ENCODE measurements at regions not wholly inside any gene's neighbourhood (a gene's known extent, or its start where the extent isn't known, plus 50 kb on each side); places are given as distances from the start of the nearest gene placed in this dataset.

DNA sequence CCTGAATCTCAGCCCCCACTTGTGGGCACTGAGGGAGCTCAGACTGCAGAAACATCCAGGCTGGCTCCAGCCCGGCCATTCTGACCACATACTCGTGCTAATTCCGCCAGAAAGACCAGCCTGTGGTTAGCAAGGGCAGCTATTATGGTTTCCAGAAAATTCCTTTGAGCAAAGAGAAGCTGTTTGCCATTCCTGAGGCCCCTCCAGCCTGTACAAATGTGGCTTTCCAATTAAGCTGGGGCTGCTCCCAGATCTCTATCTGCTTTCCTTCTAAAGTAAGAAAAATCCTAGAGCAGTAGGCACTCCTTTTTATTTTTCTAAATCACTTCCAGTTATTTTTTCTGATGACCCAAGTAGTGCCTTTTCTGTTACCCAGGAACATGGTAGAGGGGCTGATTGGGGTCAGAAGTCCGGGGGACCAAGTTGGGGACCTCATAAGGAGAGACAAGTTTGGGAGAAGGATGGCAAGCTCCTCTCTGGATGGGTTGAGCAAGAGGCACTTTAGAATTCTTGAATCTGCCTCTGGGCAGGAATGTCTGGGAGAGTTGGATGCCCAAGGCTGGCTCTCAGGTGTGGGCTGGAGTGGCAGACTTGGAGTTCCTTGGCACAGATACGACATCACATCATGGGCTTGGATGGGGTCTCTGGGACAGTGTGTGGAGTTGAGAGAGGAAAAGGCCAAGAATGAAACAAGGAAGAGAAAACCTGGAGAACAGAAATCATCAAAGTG, 83.3 kb upstream of the TNRC6C start:
- no peak for DNase-seq (ENCODE audit: extremely low read depth, low read depth)

DNA sequence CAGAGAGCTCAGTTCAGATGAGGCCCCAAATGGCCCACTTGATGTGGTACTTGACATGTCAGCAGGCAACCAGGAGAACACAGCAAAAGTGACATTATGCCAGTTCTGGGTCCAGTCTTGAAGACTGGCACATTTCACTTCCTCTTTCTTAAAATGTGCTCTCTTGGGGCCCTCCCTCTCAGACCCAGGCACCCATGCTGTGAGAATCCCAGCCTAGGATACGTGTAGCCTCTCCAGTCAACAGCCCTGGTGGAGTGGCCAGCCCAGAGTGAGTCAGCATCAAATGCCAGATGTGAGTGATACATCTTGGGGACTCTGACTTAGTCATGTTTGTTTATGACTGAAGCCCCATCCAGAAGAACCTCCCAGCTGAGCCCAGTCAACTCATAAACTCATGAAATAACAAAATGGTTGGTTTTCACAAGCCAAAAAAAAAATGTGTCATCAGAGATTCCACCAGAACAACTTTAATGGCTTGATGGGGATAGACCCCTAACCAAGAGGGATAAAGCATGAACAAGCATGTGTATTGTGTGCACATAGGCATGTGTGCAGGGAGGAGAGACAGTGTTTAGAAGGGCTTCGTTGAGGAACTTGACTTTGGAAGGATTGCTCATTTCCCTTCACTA, 82.5 kb upstream of the TNRC6C start:
- peak; percentile 88 for DNase-seq (ENCODE audit: extremely low read depth, low read depth)

DNA sequence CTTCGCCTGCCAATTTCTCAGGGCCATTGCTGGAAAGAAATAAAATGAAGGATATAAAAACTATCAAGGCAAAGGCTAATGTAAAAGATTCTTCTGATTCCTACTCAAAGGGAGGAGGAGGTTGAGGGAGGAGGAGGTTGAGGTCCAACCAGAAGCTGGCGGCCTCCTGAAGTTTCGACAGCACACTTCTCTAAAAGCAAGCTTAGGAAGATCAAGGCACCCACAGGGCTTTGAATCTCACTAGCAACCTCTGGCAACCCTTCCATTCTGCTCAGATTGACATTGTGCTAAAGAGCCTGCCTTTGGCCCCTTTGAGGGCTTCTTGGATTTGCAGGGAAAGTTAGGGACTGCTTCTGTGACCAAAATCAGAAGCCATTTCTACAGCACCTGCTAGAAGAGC, 81.5 kb upstream of the TNRC6C start:
- no peak for DNase-seq (ENCODE audit: extremely low read depth, low read depth)

DNA sequence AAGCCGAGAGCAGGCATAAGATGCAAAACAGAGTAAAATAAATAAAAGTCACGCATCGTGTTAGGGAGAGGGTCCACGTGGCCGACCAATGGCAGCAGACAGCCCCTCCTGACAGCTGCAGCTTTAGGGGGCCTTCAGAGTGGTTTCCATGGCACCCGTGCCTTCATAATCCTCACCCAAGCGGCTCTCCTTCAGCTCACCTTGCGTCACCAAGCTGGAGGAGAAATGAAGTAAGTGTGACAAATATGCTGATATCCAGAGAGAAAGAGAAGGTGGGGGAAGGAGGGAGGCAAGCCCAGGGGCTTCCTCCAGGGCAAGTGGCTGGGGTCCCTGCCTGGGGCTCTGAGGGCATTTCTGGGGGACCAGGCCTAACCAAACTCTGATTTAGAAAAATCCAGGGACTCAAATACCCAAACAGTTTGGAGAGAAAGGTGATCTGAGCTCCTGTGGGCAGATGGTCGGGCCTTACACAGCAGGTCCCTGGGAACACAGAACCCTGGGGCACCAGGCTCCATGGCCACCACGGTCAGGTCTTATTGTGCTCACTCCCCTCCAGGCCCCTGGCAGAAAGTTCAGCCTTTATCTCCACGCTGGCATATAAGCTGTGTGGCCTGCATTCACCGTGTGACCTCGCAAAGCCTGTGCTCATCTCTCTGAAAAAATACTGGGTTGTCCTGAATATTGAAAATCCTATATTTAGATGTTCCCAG, 80.7 kb upstream of the TNRC6C start:
- DNase-seq (ENCODE audit: extremely low read depth, low read depth): no peak

DNA sequence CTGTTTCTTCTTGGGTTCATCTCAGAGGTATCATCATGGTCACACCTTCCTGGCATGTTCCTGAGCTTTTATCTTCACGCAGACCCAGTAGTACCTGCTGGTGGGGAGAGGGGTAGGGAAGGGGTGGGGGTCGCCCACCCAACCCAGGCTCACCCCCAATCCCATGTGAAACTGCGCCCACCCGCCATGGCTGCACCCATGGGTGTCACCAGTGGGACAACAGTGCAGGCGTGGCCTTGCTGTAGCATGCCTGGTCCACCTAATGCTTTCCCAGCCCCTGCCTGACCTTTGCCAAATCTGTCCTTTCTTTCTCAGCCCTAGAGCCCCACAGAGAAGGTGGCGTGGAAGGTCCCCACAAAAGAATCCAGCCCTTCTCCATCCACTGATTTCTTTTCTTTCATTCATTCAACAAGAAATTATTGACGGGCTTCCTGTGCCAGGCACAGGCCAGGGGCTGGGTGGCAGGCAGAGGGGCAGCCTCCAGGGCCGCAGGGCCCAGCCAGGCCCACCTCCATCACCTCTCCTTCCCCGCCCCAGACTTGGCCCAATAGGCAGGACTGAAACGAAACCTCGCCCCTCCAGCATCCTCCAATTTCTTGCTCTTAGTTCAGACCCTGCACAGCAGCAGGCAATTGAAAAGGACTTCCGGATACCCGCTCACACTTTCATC, 79.1 kb upstream of the TNRC6C start:
- no peak for DNase-seq (ENCODE audit: extremely low read depth, low read depth)

DNA sequence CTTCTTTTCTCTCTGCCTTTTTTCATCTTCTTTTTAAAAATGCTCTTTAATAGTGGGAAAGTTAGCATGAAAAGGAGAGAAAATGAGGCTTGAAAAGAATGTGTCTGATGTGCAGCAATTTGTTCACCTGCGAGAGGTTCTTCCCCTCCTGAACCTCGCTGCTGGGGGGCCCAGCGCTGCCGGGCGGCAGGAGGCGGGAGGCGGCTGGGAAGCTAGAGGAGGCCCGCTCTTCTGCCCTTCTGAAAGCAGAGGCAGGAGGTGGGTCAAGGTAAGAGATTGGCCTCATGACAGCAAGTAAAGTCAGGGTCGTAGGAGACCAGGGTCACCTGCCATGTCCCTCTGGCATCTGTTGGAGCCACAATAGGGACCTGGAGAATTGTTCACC, 78.6 kb upstream of the TNRC6C start:
- DNase-seq (ENCODE audit: extremely low read depth, low read depth): no peak

DNA sequence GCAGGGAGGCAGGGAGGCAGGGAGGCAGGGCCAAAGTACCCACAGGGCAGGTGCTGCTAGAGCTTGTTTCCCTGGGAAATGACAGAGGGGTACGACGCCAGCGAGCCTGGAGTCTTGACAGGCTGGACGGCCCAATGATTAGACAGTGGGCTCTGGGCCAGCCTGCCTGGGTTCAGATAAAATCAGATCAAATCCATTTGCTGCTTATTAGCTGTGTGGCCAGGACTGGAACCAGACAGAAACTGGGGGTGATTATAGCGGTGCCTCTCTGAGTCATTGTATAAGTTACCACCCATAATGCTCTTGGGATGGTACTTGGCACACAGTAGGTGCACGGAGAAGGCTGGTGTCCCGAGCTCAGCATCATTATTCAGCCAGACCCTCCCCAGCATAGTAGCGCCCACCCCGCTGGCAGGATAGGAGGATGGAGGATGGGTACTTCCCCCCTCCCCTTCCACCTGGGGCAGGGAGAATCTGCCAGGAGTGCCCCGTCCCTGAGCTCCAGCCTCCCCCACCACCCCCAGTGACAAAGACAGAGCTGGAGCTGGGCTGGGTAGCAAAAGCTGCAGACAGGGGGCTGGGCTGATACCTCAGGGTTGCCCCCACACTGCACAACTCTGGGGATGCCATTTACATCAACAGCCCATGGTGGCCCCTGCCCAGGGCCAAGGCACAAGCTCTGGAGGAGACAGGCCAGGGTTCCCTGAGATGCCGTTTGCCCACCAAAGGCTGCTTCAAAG, 77.6 kb upstream of the TNRC6C start:
- DNase-seq (ENCODE audit: extremely low read depth, low read depth): no peak

DNA sequence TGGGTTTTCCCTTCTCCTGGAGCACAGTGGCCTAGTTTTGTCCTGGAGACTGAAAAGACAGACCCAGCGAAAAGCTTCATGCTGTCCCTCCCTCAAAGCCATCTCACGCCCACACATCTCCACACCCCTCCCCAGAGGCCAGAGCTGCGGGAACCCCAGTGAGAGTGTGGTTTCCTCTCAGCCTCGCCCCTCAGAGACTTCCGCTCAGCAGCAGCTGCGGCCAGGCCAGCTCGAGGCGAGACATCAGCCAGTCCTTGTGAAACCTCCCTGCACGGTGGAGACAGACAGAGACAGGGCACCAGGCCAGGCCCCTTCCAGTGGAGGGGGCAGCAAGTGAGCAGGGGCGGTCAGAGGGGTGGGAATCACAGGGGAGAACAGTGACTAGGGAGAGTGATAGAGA, 77.0 kb upstream of the TNRC6C start:
- DNase-seq (ENCODE audit: extremely low read depth, low read depth): peak; percentile 57

DNA sequence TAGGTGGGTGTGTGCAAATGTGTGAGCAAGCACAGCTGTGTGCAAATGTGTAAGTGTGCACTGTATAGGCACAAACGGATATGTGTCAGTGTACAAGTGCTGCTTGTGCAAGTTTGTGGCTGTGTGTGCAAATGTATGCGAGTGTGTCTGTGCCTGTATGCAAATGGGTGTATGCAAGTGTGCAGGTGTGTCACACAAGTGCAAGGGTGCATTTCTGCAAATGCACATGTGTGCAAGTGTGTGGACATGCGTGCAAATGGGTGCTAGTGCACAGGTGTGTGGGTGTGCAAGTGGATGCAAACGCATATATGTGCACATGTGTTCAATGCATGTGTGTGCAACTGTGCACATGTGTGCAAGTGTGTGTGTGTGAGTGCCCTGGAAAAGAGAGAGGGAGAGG, 76.5 kb upstream of the TNRC6C start:
- no peak for DNase-seq (ENCODE audit: extremely low read depth, low read depth)

DNA sequence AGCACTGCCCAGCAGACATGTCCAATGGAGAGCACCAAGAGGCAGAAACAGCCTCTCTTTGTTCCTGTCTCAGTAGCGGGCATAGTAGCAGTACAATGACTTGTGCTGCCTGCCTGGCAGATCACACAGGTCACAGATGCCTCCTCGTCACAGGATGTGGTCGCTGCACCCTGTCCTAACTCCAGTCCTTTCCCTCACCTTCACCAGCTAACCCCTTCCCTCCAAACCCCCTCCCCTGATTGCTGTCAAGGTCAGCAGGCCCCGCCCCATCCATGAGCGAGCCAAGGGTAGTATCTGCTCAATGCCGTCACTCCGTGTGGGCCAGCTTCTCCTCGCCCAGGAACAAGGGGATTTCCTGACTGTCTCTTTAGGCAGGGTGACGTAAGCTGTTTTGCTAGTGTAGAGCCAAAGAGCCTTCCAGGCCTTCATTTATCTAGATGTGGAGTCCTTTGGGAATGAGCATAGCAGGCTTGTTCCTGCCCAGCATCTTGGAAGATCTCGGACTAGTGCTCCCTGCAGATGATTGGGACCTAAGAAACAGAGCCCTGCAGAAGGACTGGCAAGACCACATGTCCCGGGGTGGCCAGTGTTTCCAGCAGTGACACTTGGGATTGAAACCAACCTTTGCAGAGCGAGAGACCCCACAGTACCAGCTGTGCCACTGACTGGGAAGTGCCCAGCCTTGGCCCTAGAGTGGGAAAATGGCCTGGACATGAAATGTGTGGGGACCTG, 75.9 kb upstream of the TNRC6C start:
- DNase-seq (ENCODE audit: extremely low read depth, low read depth): peak; percentile 18

DNA sequence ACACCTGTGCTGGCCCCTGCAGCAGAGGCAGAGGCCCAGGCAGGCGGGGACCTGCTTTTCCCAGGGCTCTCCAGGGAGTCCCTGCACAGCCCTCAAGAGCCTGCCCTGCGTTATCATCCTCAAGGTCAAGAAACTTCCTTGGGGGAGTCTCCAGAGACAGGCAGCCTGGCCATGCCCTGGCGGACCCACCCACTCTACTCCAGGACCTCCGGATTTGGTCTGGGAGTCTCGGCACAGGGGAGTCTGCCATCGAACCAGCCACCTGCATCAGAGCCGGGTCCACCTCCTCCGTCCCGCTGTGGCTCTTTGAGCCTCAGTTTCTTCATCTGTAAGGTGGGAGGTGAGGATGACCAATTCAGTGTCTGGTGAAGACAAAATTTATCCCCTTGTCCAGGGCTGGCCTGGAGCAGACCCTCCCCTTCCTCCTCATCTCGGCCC, 75.3 kb upstream of the TNRC6C start:
- DNase-seq (ENCODE audit: extremely low read depth, low read depth): no peak

DNA sequence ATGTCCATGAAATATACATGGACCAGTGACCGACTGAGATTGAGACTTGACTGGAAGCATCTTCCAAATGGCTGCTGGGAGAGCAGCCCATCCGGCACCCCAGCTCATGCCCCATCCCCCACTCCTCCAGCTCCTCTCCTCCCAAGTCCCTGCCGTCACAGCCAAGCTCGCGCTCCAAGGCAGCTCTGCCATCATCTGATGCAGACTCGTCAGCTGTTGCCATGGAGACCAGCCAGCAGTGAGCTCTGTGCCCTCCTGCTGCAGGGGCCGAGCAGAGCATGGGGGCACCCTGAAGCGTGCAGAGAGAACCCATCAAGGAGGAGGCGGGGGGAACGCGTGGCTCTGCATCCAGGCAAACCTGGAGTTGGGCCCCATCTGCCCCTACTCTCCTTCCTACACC, 74.5 kb upstream of the TNRC6C start:
- DNase-seq (ENCODE audit: extremely low read depth, low read depth): no peak

DNA sequence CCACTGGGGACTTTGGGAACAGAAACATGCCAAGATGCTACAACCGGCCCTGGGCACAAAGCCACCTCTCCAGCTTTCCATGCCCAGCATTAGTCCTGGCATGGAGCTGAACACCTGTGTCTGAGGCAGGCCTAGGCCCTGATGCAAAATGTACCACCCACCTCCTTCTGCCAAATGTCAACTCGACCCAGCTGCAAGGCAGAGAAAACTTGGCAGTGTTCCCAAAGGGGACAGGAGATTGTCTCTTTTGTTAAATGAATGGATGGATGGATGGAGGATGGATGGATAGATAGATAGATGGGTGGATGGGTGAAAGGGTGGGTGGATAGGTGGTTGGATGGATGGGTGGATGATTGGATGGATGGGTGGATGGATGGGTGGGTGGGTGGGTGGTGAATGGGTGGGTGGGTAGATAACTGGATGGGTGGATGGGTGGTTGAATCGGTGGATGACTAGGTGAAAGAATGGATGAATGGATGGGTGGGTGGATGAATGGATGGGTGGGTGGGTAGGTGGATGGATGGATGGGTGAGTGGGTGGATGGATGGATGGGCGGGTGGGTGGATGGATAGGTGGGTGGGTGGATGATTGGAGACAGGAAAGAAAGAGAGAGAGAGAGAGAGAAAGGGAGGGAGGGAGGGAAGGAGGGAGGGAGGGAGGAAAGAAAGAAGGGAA, 73.4 kb upstream of the TNRC6C start:
- DNase-seq (ENCODE audit: extremely low read depth, low read depth): no peak

DNA sequence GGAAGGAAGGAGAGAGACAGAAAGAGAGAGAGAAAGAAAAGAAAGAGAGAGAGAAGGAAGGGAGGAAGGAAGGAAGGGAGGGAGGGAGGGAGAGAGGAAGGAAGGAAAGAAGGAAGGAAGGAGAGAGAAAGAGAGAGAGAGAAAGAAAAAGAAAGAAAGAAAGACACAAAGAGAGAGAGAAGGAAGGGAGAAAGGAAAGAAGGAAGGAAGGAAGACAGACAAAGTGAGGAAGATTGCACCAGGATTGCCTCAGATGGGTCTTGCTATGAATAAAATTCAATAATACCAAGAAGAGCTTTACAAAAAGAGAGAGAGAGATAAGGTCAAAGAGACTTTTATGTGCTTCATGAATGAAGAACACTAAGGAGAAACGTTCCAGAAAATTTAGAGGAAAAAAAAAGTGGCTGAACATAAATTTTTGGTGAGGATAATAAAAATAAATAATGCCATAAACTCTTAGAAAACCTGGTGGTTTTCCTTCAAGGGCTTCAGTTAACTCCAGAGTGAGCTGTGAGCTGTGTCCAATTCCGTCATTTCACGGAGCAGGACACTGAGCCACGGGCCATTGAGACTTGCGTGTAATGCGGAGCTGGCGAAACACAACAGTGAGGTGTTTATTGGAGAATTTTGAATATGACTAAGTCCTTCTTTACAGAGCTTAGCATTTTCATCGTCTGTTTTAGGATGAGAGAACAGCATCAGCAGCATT, 72.7 kb upstream of the TNRC6C start:
- peak; percentile 52 for DNase-seq (ENCODE audit: extremely low read depth, low read depth)

DNA sequence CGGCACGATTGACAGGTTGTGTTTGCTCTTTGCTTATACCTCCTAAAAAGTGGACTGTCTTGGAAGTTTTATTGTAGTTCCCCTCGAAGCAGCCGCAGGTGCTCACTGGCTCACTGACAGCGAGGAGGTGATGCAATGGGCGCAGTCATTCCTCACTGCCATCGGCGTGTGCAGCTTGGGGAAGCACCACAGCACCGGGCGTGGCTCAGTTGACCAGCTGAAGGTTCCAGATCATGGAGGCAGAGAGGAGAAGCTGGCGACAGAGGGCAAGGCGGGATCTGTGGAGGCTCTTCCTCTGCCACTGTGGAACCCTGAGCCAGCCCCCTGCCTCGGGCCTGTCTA, 72.1 kb upstream of the TNRC6C start:
- peak; percentile 77 for DNase-seq (ENCODE audit: extremely low read depth, low read depth)

DNA sequence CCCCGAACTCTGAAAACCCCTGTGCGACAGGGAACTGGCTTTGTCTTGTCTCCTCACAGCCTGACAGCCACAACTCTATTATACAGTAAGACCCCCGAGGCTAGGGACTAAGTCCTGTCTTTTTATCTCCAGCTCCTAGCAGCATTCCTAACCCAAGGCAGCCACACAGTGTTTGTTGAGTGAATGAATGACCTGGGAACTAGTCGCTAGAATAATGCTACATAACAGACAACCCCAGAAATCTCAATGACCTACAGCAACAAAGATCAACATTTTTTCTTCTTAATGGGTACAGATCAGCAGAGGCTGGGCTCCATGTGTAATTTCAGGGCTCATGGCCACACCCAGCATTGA, 71.4 kb upstream of the TNRC6C start:
- DNase-seq (ENCODE audit: extremely low read depth, low read depth): no peak

DNA sequence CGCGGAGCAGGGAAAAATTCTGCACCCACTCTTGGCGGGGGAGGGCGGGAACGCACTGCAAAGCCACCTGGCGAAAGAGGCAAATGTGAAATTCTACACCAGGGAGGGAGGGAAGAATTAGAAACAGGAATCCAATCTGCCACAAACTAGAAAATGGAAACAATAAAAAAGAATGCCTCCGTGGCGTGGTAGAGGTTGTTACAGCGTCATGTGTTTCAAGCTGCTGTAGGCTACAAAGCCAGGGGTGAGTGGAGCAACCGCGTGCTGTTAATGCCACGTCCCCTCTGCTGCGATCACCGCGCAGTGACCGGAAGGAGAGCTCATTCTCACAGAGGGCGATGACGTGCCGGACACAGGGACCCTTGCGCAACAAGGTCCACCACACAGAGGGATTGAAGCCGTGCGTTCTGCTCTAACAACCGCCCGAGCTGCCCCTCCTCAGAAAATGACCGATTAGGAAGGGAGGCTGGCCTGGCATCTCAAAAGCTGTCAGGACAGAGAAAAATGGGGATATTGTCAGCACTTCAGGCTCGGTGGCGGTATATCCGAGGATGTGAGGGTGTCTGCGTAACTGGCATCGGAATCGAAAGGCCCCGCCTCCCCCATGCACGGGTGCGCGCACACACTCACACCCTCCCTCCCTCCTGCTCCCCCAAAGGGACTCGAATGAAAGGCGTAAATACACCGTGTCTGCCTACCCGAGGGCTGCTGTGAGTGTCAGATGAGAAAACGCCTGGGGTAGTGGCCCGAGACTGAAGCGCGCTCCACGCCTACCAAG, 70.8 kb upstream of the TNRC6C start:
- DNase-seq (ENCODE audit: extremely low read depth, low read depth): peak; percentile 94

Data from NCI-H460 (cell line).